HG03097 (cell line): ENCODE measurements at regions not wholly inside any gene's neighbourhood (a gene's known extent, or its start where the extent isn't known, plus 50 kb on each side); places are given as distances from the start of the nearest gene placed in this dataset.
"Not testable (repeated sequence)": the region's sequence is repeated elsewhere in the genome, so short reads cannot be mapped to it uniquely, and the experiment has no call there.

ENCODE experiments used
- ATAC-seq: cut with Tn5 transposase; IDR thresholded peaks from one replicate; pipeline ENCODE4 v1.9.1; 2021; ENCODE audit not compliant: unreplicated experiment, low FRiP score

DNA sequence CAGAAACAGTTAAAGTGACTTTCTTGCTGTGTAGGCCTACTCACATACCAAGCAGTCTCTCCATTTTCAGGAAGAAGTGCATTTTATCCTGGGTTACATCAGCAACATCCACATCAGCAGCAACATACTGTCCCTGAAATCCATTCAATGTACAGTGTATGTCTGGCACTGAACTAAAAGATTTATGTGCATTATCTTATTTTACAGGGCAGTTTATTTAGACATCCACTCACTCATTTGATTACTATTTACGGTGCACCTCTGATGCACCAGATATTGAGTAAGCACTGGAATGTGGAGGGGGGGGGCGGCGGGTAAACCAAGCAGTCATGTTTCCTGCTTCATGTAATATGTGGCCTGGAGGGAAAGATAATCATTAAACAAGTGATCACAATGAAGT lies 1128.2 kb downstream of the BCL11A start:
- ATAC-seq = no peak

DNA sequence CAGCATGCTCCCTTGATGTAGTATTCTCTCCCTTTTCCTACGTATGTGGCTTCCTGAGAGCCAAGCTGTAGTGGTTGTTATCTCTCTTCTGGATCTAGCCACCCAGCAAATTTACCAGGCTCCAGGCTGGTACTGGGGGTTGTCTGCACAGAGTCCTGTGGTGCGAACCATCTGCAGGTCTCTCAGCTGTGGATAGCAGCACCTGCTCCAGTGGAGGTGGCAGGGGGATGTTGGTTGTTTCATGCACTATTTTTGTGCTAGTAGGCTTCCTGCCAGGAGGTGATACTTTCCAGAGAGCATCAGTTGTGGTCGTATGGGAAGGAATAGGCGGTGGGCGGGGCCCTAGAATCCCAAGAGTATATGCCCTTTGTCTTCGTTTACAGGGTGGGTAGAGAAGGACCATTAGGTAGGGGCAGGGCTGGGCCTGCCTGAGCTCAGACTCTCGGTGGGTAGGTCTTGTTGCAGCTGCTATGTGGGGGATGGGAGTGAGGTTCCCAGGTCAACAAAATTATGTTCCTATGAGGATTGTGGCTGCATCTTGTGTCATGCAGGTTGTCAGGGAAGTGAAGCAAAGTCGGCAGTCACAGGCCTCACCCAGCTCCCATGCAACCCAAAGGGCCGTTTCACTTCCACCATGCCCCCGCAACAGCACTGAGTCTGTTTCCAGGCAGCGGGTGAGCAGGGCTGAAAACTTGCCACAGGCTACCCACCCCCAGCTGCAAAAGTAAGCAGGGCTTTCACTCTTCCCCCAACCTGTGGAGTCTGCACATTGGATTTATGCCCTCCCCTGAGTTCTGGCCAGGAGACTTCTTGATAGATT lies 1139.5 kb downstream of the BCL11A start:
- ATAC-seq = no peak

DNA sequence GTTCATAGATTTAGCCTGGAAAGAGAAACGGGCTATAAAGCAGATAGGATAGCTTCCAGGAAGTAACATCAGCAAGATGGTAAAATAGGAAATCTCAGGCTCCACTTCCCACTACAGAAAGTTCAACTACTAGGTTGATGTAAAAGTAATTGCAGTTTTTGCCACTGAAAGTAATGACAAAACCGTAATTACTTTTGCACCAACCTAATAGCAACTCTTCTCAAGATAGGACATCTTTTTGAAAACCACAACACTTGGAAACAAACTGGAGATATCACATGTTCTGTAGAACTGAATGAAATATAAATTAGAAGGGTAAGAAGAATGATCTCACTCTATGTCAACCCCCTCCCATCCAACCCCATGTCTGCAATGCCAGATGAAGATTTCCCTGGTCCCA lies 1154.3 kb downstream of the BCL11A start:
- no peak for ATAC-seq

DNA sequence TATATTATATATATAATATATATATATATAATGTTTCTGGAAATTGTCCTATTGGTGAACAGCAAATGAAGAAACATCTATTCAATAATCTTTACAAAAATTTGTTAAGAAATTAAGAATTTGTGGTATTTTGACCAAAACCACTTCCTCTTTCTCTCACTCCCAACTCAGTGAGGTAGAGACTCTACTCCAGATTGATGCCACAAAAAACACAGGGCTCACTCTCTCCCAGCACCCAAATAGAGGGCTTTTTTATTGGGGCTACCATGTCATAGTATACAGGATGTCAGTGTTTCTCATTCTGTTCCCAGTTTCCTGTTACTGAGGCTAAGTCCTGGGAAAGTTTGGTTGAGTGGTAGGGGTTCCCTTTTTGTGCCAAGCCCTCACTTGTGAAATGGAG lies 1155.4 kb downstream of the BCL11A start:
- no peak for ATAC-seq

DNA sequence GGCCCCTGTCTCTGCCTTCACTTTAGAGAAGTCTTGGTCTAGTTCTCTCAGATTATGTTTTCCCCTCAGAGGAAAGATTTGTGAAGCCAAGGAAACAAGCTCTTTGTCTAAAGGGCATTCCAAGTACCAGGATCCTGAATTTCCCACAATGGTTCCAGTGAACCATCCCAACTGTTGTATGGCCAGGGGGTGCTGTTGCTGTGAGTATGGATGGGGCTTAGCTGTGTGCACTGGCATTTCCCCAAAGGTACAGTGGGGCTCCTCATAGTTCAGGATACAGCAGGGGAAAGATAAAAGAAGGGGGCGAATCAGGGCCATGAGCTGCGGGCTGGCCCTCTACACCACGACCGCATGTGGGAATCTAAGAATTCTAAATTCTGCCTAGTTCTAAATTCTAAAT lies 1154.0 kb upstream of the FANCL start:
- no peak for ATAC-seq

DNA sequence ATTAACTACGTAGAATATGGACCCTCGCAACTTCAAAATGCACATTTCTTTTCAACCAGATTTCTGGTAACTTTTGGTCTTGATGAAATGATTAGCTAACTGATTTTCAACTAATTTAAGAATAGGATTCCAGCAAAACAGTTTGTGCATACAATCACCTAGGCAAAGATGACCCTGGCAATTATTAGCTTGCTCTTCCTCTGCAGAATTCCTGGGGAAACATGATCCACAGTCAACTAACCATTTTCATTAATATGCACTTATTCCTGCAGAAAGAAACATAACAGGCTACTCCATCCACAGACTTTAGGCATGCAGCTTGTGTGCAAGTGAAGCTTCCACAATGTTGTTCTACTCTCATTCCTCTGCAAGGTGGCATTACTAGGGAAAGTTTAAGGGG lies 1150.8 kb upstream of the FANCL start:
- no peak for ATAC-seq

DNA sequence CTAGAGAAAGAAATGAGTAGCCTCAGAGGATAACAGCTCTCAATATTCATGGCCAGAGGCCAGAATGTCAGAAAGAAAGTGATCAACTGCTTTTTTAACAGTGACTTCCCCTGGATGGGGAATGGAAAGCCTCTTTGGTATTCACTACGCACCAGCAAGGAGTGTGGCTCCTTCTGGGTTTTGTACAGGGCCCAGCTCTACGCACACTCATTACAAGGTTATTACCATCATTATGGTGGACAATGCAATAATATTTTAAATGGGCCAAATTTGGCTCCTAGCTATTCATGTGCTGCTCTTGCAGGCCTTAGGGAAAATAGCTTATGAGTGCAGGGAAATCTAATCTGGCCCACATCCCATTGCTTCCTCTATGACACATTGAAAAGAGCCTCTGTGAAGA lies 1149.5 kb upstream of the FANCL start:
- no peak for ATAC-seq

DNA sequence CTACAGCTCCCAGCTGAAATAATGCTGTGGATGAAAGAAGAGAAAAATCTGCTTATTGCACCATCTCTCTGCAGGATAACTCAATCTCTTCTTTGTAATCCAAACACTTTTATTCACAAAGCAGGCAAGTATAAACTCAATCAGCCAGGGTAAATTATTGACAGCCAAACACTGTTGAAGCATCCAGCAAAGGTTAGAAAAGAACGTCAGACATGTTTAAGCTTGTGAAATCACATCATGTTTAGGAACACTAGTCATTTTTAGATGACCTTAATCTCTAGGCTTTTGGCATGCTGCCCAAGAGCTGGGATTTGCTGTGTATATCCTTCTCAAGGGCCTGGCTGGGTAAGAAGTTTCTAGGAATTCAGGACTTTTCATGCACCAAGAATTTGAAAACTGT lies 1148.1 kb upstream of the FANCL start:
- ATAC-seq = no peak

DNA sequence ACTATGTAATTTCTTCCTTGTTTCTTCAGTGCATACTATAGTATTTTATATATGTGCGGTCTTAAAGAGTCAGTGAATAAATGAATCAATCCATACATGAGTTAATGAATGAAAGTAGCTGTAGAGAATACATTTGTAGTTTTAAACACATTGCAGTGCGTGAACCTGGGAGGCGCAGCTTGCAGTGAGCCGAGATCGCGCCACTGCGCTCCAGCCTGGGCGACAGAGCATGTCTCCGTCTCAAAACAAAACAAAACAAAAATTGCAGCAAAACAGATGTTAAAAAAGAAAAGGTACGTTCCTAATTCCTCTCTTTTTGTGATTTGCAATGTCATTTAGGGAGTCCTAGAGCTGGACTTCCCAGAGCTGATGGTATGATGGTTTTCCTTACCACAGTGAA lies 1144.8 kb upstream of the FANCL start:
- no peak for ATAC-seq

DNA sequence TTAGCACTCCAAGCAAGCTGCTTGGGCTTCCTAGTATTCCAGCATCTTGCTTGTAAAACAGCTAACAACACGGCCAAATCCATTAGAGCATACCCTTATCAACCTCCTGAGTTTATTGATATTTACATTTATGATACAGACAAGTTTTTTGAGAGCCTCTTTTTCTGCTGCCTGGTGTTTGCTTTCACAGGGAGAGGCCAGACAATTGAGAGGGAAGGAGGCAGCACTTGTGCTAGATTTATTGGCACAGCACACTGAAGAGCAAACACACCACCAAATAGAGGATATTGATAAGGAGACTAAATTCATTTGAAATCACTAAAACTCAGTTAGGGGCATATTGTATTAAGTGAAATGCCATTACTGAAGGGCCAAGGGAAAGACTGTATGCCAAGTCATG lies 1142.3 kb upstream of the FANCL start:
- no peak for ATAC-seq

DNA sequence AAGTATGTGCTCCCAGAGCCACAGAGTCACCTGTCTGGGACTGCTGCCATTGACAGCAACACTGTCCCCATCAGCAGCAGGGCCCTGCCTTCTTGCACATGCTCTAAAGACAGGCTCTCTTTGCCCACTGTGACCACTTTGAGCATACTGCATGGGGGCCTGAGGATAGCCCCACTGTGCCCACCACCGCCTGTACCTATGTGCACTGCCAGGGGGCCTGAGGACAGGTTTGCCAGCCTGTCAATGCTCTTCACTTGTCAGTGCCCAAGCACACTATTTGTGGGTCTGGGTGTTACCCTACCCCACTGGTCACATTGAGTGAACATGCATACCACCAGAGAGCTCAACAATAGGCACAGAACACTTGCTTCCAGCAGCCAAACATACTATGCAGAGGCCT lies 1137.0 kb upstream of the FANCL start:
- ATAC-seq = no peak

DNA sequence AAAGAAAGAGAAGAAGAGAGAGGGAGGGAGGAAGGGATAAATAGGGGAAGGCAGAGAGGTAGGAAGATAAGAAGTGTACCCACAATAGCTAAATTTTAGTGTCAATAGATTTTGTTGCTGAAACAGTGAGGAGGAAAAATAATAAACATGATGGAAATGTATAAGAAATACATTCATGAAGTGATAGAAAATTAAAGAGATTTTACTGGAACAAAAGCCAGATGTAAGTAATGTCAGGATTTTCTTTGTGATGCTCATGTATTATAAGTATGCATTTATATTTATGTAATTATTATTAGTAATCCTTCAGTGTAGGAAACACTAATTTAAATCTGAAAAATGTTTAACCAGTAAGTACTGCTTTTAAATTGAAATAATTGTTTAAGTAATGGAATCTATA lies 1125.2 kb upstream of the FANCL start:
- ATAC-seq = no peak

DNA sequence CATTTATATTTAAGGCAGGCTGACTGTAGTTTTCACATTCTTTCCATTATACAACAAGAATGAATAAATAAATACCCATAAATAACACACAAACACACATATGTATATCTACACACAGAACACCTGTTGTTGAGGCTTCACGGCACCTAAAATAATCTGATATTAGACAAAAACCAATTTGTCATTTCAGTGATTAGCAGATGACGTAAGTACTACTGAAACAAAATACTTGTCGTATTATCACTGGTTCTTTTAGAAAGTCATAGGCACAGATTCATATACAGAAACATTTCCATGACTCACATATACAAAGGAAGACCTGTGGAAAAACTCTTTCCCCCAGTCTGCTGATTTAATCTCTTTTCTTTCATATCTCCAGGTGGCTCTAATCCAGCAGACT lies 1113.4 kb upstream of the FANCL start:
- no peak for ATAC-seq

DNA sequence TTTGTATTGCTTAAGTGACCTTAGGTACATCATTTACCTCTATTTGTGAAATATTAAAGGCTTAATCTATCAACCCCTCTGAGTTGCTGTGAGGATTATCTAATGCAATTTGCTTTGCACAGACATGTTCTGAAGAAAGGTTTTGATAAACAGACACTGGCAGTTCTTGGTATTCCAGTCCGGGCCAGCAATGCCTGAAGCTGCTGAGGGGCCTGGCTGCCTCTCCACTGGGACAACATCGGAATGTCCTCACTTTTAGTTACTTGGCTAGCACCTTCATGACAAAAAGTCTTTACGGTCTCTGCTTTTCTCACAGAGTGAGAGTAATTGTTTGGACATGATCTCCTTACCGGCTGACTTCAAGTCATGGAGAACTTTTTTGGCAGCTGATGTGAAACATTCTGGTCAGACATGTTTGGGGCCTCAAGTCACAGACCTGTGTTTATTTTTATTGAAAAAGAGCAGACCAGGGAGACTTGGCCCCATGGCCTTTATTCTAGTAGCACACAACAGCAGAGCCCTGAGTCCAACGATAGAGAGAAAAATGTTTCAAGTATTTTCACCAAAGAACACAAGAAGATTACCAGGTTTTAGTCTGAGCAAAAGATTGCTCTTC lies 1112.3 kb upstream of the FANCL start:
- ATAC-seq = no peak

DNA sequence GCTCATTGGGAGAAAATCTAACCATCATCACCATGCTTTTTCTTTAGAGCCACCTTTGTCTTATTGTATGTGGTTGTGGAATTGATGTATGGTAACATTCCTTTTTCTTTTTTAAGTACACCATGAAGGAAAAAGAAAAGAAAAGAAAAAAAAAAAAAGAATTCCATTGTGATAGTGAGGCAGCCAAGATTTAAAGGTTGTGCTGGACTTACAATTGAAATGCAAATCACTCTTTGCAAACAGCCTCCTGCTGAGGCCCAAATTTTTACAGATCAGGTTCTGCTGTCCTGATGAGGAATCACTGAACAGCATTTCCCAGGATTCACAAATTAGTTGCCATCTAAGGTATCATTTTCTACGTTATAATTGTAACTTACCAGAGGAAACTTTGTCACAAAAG lies 1101.0 kb upstream of the FANCL start:
- ATAC-seq = no peak

DNA sequence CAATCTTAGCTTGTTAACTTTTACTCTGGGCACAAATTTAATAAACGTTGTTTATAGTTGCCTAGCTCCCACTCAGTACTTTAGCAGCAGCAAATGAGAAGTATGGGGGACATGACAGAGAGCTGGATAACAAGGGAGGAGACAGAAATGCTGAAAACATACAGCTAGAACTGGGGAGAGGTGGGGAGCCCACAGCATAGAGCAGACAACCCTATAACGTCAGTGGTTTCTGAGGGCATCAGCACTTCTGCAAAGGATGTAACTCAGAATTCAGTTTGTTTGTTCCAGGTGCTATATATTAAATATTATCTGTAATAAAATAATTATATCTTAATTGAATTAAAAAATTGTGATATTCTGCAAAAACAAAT lies 1098.7 kb upstream of the FANCL start:
- ATAC-seq = no peak

DNA sequence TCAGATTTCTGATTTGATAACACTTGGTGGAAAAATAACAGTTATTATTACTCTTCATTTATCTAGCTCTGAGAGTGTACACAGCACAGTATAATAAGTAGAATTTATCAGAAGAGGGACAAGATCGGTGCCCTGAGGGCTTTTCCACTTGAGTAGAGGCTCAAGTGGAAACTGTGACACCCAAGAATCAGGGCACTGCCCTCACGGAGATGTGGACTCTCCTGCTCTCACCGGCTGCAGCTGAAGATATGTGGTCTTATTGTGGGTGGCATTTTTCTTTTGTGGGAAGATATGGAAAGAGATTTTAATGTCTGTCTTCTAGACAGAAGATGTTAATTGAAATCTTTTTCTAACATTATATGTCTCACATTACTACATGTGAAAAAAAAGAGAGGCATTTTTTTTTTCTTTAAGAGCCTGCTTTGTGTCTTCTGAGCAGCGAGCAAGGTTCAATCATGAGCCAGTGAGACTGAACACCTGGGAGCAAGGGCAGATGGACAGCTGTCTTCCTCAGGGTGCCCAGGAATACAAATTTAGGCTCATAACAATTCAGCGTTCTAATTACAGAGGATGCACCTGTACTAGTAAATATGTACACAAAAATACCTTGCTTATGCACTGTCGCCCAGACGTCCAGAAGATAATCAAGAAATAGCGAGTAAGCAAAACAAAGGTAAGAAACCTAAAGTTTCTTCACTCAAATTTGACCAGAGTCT lies 1098.2 kb upstream of the FANCL start:
- ATAC-seq = no peak

DNA sequence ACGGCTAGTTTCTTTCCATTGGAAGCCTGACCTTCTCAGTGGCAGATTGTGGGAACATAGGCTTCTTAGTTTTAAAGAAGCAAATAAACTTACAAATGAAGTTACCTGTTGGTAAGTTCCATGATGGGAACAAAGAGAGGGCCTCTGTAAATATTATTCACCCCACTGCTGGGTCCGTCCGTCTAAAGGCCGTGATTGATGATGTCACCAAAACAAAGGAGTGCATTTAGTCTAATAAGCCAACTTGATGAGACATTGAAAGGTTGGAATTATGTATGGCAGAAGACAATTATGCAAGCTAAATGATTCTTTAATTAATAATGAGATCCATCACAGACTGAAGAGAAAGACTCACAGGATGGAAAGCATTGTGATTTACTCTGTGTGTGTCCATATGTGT lies 1091.9 kb upstream of the FANCL start:
- ATAC-seq = no peak

DNA sequence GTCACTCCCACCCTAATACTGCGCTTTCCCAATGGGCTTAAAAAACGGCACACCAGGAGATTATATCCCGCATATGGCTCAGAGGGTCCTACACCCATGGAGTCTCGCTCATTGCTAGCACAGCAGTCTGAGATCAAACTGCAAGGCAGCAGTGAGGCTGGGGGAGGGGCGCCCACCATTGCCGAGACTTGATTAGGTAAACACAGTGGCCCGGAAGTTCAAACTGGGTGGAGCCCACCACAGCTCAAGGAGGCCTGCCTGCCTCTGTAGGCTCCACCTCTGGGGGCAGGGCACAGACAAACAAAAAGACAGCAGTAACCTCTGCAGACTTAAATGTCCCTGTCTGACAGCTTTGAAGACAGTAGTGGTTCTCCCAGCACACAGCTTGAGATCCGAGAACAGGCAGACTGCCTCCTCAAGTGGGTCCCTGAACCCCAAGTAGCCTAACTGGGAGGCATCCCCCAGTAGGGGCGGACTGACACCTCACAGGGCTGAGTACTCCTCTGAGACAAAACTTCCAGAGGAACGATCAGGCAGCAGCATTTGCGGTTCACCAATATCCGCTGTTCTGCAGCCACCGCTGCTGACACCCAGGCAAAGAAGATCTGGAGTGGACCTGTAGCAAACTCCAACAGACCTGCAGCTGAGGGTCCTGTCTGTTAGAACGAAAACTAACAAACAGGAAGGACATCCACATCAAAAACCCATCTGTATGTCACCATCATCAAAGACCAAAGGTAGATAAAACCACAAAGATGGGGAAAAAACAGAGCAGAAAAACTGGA lies 1085.6 kb upstream of the FANCL start:
- ATAC-seq = not testable (repeated sequence)

DNA sequence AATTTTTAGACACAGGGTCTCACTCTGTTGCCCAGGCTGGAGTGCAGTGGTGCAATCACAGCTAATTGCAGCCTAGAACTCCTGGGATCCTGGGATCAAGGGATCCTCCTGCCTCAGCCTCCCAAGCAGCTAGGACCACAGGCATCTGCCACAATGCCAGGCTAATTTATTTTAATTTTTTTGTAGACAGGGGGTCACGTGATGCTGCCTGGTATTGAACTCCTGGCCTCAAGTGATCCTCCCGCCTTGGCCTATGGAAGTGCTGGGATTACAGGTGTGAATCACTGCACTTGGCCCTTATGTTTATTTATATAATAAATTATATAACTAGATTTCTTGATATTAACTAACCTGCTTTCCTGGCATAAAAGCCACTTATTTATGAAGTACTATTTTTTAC lies 1081.7 kb upstream of the FANCL start:
- ATAC-seq = no peak

DNA sequence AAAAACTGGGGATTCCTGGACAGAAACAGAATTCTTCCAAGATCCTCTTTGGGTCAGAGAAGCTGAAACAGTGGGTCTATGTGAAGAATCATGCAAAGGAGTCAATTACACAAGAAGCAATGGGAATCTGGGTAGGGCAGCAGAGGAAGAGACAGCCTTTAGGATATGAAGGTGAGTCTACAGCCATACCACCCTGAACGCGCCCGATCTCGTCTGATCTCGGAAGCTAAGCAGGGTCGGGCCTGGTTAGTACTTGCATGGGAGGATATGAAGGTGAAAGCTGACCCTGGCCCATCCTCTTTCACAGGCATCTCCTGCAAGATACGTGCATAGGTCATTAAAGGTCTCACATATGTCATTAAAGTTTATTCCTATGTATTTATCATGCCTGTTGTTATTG lies 1080.9 kb upstream of the FANCL start:
- ATAC-seq = no peak
